GM19238 (cell line): ENCODE measurements at regions not wholly inside any gene's neighbourhood (a gene's known extent, or its start where the extent isn't known, plus 50 kb on each side); places are given as distances from the start of the nearest gene placed in this dataset.
"Not testable (repeated sequence)": the region's sequence is repeated elsewhere in the genome, so short reads cannot be mapped to it uniquely, and the experiment has no call there.

Experiments
- DNase-seq: peaks from one replicate; pipeline ENCODE4 v3.0.0; 2011; ENCODE audit warnings: low spot score; ENCODE audit not compliant: insufficient read length

- DNase-seq: no peak
Observed at GRCh38 chr6:121857551-121857950, 422.1 kb downstream of the GJA1 start.

DNA sequence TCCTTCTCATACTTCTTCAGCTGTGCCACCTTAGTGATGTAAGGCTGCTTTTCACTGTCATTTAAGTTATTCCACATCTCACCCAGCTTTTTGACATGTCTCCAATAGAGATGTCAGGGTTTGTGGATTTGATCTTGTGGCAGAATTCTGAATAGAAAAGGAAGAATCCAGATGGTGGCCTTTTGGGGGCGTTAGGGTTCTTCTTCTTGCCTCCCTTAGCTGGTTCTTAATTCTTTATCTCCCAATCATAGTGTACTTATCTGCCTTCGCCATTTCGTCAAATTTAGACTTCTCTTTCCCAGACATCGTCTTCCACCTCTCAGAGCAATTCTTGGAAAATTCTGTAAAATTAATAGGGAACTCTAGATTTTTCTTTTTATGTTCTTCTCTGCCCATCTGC, 422.9 kb downstream of the GJA1 start:
- no peak for DNase-seq

DNA sequence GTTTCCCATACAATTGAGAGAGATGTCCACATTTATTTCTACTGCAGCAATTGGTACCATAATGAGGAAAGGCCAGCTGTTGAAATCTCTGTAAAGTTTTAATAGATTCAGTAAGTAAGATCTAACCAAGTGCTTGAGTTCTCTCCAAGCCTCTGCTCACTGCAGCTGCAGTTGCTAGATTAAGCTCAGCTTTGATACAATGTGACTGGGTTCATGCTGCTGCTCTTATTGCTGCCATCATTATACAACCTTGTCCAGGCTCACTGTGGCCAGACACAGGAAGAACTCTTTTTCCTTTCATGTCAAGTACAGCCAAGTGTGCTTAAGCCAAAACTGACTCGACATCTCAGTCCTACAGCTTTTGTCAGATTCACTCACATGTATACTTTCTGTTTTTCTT, 423.5 kb downstream of the GJA1 start:
- no peak for DNase-seq

DNA sequence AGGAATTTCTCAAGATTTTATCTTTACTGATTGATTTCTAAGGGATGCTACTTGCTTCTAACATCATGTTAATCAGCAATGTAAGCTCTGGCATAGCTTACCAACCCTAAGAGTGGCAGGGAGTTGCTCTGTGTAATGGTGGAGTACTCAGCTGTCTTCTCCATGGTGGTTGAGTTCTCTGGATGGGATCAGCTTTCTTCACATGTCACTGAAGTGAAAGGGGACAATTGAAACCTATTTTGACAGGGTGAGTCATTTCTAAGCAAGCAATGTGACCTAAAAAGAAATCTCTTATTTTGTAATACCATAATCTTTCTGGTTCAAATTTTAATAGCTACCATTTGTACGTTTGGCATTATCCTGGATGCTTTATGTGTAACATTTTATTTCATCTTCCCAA, 430.4 kb downstream of the GJA1 start:
- no peak for DNase-seq

GRCh38 chr6:121867095-121867494, 431.6 kb downstream of the GJA1 start:
- DNase-seq: no peak

GRCh38 chr6:121868206-121868605, 432.8 kb downstream of the GJA1 start:
- DNase-seq: no peak

DNA sequence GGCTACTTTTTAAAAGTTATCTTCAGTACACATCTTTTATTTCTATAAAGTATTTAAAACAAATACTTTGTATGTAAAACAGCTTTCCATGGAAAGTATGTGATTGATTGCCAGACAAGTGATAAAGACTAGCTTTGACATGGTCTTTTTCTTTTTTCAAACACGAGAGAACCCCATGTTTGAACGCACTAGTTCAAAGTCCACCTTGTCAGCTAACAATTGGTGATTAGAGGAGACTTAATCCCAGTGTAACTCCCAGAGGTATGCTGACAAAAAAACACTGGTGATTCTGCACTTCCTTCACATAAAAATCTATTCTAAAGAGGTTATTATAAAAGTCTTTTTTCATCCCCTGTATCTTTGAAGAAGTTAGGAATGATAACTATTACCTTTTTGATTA, 438.1 kb downstream of the GJA1 start:
- no peak for DNase-seq

DNA sequence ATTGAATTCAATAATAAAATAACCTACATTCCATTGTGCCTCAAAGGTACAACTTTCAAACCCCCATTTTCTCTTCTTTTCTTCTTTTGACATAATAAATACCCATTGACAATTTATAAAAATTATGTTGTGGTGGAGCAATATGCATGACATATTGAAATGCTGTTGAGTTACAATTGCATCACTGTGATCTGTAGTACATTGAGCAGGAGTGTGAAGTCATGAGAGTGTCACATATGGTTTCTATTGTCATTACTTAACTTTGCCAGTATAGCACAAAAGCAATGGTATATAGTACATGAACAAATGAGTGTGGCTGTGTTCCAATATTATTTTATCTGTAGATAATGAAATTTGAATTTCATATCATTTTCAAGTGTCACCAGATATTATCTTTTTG, 441.3 kb downstream of the GJA1 start:
- DNase-seq: no peak

DNA sequence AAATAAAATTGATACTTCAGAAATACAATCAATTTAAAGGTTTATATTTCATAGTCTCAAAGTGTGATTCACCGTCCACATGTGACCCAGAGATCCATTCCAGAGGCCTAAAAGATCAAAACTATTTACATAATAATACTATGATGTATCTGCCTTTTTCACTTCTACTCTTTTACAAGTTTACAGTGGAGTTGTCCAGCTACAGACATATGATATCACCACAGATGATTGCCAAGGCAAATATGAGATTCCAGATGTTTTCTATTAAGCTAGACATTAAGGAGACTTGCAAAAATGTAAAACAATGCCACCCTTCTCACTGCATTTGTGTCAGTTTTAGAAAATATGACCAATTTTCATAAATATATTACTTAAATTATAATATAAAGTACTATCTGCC, 443.7 kb downstream of the GJA1 start:
- no peak for DNase-seq

GRCh38 chr6:121880831-121881230, 445.4 kb downstream of the GJA1 start:
- no peak for DNase-seq

DNA sequence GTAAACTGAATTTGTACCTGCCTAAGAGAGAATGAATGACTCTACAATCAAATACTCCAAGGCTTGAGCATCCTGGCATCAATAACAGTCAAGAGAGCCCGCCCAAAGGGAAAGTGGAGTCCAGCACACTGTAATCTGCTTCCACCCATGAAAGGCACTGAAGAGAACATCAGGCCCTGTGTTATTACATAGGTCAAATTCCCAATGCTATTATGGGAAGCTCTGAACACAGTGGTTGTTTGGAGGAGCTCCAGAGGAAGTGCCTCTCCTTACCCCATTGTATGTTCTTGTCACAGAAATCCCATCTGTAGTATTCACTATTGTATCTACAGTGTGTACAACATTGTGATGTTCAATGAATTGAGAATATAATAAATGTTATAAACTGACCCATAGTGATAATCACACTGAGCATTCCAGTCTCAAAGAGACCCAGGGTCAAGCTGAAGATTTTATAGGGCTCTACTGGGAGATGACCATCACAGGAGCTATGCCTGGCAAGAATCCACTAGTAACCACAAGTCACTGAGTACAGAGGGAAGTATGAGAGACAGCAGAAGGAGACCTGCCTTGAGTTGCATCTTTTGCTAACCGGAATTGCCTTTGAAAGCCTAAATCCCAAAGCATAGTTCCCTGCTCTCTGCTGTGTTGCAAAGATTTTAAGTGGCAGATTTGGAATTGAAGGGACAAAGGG, 446.7 kb downstream of the GJA1 start:
- DNase-seq: no peak

DNA sequence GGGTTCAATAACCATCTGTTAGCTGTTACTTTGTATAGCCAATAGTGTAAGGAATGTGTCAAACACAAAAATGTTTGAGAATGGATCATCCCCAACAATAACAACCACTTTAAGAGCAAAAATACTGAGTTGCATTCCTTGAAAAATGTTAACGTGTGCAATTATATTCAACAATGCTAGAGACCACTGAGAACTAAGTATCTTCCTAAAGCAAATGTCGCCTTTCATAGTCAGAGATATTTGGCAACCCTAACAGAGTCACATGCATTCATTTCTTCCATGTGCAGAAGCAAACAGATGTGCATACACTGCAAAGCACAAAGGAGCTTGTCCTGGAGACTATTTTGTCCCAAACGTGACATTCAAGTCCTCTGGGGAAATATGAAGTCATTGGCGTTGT, 448.6 kb downstream of the GJA1 start:
- DNase-seq: no peak

DNA sequence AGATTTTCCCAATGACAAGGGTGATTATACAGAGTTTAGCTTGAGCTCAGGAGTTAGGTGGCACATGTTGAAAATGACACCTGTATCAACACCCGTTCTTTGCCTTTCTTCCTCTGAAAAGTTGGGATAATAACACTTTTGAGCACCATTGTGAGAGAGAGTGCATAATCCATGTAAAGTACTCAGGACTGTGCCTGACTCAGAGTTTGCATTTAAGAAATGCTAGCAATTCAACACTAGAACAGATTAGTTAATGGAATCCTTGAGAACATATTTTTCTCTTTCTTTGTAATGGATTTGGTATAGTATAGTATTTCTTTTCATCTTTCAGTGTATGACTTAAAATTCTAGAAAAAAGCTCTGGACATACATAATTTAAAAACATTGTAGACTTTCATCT, 449.2 kb downstream of the GJA1 start:
- no peak for DNase-seq

DNA sequence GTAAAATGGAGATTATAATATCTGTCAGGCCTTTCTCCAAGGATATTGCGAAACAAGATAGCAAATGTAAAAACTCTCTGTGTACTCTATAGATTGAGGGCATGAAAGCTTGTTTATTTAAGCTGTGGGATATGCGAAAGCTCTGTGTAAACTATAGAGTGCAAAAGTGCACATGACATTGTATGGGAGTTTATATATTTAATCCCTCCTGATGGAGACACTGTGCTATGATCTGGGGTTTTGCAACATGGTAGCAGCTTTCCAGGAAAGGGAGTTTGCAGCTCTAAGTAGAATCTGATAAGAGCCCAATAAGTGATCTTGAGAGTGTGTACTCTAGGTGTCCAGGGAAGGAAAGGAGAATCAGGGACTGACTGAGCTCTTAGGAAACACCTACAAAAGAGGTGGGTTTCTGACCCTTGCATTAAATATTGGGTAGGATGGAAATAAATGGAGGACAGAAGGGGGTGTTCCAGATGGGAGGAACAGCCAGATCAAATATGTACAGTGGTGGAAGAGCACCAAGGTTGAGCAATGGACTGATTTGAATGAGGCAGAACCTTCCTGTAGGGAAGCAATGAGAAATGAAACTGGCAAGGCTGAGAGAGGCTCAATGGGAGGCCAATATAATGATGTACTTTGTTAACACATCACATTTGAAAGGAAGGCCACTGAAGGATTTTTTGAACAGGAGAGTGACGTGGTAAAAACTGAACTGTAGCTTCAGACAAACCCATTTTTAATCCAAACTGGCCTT, 450.1 kb downstream of the GJA1 start:
- DNase-seq: no peak

DNA sequence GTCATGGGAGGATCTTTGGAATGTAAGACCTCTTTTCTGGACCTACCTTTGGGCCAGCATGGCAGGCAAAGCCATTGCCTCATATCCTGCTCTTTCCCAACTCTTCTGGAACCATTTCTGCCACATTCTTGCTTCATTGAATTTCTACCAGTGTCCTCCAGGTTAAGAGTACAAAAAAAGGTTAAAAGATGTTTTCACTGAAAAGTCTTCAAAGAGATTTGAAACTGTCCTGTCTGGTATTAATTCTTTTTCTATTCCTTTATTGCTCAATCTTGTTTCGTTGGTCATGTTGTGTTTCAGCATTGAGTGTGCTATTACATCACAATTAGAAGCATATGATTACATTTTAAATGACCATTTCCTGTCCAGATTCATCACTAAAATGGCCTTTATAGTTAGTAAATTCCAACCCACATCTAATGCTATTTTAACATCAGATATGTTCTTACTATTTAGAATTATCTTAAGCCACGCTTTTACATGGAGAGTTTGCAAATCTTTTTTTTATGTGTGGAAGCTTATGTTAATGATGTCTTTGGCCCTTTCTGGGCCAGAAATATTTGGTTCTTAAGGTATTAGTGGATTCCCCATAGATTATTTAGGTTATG, 450.9 kb downstream of the GJA1 start:
- no peak for DNase-seq

- DNase-seq: no peak
Observed at GRCh38 chr6:121887724-121888123, 452.3 kb downstream of the GJA1 start.

DNA sequence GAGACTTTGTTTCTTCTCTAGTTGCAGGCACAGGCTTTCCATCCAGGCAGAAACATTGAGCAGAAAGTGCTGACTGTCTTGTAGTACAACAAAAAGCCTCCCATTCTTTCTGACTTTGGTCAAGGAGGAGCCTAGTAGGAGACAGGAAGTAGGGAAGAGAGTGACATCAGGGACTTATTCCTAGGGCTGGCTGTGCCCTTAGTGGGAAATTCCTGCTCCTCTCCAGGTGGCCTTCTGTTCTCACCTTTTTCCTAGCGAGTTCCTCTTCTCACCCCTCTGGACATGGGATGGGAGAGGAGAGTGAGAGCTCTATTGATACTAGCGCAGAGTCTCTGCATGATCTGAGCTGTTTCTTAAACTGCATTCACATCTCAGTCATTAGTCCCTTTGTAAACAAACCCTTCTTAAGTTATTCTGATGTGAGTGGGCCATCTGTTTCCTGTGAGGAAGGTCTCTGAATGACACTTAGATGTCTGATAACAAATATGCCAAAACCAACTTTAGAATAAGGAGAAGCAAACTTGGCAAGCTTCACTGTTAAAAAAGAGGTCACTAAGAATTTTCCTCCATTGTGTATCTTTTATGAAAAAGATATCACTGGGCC, 455.0 kb downstream of the GJA1 start:
- no peak for DNase-seq

DNA sequence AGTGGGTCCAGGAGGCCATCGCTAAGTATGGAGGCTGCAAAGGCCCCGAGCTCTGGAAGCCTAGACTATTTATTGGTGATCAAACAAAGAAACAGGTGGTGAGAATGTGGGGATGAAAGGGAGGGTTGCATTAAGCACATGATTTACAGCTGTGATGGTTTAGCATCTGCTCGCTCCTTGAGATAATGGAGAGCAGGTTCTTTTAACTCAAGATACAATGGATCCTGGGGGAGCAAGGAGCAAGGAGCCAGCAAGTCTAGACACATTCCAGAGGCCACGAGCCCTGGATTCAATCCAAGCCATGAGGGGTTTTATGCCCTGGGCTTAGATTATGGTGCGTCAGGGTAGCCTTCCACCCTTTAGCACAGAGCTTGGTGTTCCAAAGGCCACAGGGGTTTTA, 460.3 kb downstream of the GJA1 start:
- not testable (repeated sequence) for DNase-seq

DNA sequence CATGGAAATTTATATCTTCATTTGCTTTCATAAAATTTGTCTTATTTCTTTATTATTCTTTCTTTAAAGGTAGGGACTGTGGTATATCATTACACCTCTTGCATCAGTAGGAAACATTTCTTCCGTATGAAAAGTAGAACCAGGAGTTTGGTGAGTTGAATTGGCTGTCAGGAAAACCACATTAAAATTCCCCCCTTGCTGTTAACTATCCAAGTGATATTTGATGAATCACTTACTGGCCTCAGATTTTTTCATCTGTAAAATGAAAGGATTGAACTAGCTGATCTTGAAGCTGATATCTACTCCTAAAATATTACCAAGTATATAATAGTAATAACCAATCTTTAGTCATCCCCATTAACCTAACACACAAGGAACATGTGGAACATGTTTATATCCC, 460.9 kb downstream of the GJA1 start:
- DNase-seq: no peak

DNA sequence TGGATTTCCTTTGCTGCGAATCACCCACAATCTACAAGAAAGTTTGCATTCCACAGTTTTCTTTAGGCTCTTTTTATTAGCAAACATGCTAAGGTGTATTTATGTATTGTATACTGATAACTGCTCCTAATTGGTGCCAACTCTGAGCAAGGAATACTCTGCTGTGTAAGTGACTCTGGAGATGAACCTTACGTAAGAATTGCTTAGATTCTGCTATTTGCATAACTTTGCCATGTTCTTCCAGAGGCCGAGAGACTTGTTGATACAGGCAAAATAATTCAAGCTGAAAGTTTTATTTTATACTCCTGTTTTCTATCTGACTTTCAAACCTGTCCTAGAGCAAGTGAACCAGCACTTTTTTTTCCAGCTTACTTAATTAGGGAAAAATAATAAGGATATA, 461.3 kb downstream of the GJA1 start:
- DNase-seq: no peak

DNA sequence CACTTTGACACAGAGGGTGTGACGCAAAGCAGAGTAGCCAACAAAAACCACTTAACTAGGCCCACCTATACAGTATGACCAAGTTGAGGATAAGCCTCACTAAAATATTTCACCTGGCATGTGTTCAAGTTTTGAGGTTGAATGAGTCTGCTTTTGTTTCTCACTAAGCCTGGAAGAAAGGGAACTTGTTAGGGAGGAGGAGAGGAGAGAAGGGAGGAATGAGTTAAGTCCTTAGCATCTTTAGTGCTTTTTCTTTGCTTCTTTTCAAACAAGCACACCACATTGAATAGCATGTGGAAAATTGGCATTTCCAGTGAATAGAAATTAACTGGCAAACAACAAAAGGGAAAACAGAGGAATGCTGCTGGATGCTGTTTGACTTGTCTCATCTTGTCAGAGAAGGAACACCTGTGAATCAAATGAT, 461.9 kb downstream of the GJA1 start:
- no peak for DNase-seq

- no peak for DNase-seq
Observed at GRCh38 chr6:121901432-121901831, 466.0 kb downstream of the GJA1 start.
